Neutrophil (primary cell): ENCODE measurements at regions not wholly inside any gene's neighbourhood (a gene's known extent, or its start where the extent isn't known, plus 50 kb on each side); places are given as distances from the start of the nearest gene placed in this dataset.

Source experiments
- H3K27ac ChIP-seq: fragments of 200-600 bp; sonication (generic); 2 replicates; pipeline ENCODE4 v1.5.1; 2016; ENCODE audit warnings: mild to moderate bottlenecking, moderate library complexity
- H3K27me3 ChIP-seq: fragments of 200-600 bp; sonication (generic); 2 replicates; pipeline ENCODE4 v1.6.0; 2016; ENCODE audit warnings: mild to moderate bottlenecking
- H3K36me3 ChIP-seq: fragments of 200-600 bp; sonication (generic); 2 replicates; pipeline ENCODE4 v1.5.1; 2017
- H3K4me1 ChIP-seq, 2 experiments: fragments of 200-600 bp in 1 of 2; sonication (generic) in 1 of 2; 1 replicate in 1 of 2; 2 replicates in 1 of 2; pipeline versions ENCODE4 v1.5.1 to v1.6.1; 2013 to 2016; ENCODE audit warnings: low read depth in 1 of 2, low read length in 1 of 2, mild to moderate bottlenecking in 1 of 2, moderate library complexity in 1 of 2; ENCODE audit not compliant: control insufficient read depth in 1 of 2, insufficient read depth in 1 of 2
- H3K4me3 ChIP-seq, 2 experiments: fragments of 200-600 bp in 1 of 2; sonication (generic) in 1 of 2; 1 replicate in 1 of 2; 2 replicates in 1 of 2; pipeline ENCODE4 v1.5.1; 2013 to 2016; ENCODE audit warnings: low read depth in 1 of 2, low read length in 1 of 2, mild to moderate bottlenecking in 1 of 2, moderate library complexity in 1 of 2
- H3K9me3 ChIP-seq: fragments of 200-600 bp; sonication (generic); 2 replicates; pipeline ENCODE4 v1.5.1; 2016
- TF ChIP-seq, protein P1 (sequence below): fragments of 200-600 bp; sonication (generic); IDR thresholded peaks from 2 replicates; pipeline ENCODE4 v1.5.1; 2016; ENCODE audit warnings: antibody characterized with exemption

DNA sequence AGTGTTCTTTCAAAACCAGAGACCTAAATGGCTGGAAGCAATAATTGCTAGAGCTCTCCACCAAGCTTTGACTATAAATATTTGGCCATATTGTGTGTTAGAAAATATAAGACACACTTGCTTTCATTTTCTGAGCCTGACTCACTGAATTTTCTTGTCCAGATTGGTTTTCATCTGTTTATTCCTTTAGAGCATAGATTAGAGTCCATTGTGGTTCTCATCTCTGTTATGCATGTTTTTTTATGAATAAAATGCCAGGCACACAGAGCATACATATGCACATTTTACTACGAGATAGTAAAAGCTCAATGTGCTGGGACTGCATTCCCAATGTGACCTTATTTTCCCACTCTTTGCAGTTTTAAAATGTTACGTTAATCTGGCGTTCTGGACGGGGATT is 115.3 kb upstream of the MLIP start:
- Histone ChIP-seq H3K36me3 (no peaks in the 10 kb centered on the region), H3K4me3 (no peak overlapping the region), H3K27me3 (no peaks in the 10 kb centered on the region), H3K4me1 (no peaks in the 10 kb centered on the region), H3K27ac (no peak overlapping the region), H3K9me3 (no peaks in the 10 kb centered on the region)
- TF ChIP-seq, protein P1, sequence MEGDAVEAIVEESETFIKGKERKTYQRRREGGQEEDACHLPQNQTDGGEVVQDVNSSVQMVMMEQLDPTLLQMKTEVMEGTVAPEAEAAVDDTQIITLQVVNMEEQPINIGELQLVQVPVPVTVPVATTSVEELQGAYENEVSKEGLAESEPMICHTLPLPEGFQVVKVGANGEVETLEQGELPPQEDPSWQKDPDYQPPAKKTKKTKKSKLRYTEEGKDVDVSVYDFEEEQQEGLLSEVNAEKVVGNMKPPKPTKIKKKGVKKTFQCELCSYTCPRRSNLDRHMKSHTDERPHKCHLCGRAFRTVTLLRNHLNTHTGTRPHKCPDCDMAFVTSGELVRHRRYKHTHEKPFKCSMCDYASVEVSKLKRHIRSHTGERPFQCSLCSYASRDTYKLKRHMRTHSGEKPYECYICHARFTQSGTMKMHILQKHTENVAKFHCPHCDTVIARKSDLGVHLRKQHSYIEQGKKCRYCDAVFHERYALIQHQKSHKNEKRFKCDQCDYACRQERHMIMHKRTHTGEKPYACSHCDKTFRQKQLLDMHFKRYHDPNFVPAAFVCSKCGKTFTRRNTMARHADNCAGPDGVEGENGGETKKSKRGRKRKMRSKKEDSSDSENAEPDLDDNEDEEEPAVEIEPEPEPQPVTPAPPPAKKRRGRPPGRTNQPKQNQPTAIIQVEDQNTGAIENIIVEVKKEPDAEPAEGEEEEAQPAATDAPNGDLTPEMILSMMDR, result no peak

DNA sequence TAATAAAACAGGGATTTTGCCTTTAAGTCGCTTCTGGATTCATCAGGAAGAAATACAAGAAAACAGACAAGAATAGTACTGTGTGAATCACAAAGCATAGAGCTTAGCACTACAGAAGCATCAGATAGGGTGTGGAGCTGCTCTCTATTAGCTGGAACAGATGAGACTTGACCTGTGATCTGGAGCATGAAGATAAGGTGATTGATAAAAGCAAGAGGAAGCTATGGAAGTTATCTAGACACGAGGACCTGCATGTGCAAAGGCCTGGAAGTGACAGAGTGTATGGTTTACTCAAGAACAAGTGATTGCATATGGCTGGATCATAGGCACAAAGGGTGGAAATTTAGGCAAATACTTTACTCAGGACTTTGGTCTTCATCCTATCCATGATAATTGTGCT is 112.9 kb upstream of the MLIP start:
- H3K9me3 ChIP-seq, result no peaks in the 10 kb centered on the region
- no peaks in the 10 kb centered on the region for H3K36me3 ChIP-seq
- no peaks in the 10 kb centered on the region for H3K4me1 ChIP-seq
- H3K27me3 ChIP-seq, result no peaks in the 10 kb centered on the region
- H3K27ac ChIP-seq, result no peak overlapping the region
- TF ChIP-seq, protein P1, result no peak
- H3K4me3 ChIP-seq, result no peak overlapping the region

DNA sequence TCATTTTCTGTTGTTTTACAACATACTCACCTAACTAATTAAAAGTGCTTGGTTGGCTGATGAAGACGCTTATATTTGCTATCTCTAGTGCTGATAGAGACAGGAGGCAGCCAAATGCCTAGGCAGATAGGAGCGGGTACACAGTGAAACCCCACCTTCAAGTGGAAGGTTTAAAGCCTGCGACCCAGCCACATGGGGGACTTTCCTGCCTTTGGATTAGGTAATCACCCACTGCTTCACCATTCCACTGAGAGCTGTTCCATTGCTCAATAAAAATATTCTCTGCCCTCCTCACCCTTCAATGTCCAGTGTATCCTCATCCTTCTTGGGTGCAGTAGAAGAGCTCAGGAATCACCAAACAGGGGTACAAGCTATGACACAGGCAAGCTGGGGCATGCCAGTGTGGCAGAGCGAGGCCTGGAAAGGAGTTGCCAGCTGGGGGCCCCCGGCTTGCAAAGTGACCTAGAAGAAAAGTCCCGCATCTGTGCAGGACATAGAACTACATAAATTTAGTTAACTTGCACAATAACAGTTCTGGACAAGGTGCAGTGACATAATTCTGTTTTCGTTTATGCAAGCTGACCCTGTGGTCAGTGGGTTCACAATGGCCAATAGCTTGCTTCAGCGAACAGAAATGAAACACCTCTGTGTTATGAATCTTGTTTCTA is 112.0 kb upstream of the MLIP start:
- Histone ChIP-seq H3K27ac (no peak overlapping the region), H3K27me3 (no peaks in the 10 kb centered on the region), H3K36me3 (no peaks in the 10 kb centered on the region), H3K4me3 (no peak overlapping the region), H3K4me1 (no peaks in the 10 kb centered on the region), H3K9me3 (no peaks in the 10 kb centered on the region)
- TF ChIP-seq, protein P1, result no peak

DNA sequence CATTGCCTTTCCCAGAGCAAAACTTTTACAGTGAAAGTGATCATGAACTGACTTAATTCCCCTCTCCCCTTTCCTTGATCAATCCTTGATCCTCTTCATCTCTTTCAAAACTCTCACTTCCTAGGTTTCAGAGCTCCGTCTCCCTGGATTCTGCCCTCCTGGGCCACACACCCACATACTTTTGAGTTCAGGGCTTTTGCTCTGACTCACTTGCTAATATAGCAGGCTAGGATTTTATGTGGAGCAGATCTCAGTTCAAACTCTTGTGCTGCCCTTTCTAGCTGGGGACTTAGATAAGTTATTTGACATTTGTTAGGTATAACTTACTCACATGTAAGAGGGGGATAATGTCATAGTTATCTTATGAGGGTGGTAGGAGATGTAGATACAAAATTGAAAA is 109.1 kb upstream of the MLIP start:
- Histone ChIP-seq H3K36me3 (no peaks in the 10 kb centered on the region), H3K9me3 (no peaks in the 10 kb centered on the region), H3K27ac (no peak overlapping the region), H3K27me3 (no peaks in the 10 kb centered on the region), H3K4me3 (no peak overlapping the region), H3K4me1 (no peaks in the 10 kb centered on the region)
- TF ChIP-seq, protein P1, result no peak

DNA sequence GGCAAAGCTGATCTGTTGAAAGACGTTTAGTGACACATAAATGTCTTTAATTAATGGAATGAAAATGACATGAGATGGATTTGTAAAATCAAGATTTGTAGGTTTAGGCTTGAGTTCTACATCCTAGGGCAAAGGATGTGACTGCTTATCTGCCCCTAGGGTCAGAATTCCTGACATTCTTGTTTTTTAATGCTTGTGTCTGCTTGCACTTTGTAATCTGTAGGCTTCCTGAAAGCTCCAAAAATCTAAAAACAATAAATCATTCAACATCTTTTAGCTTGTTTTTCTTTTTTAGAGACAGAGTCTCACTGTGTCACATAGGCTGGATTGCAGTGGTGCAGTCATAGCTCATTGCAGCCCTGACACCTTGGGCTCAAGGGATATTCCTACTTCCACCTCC is 107.9 kb upstream of the MLIP start:
- no peaks in the 10 kb centered on the region for H3K36me3 ChIP-seq
- TF ChIP-seq, protein P1, result no peak
- no peaks in the 10 kb centered on the region for H3K4me1 ChIP-seq
- no peaks in the 10 kb centered on the region for H3K27me3 ChIP-seq
- no peak overlapping the region for H3K4me3 ChIP-seq
- no peaks in the 10 kb centered on the region for H3K9me3 ChIP-seq
- H3K27ac ChIP-seq, result no peak overlapping the region
